ENCODE measurements at regions not wholly inside any gene's neighbourhood (a gene's known extent, or its start where the extent isn't known, plus 50 kb on each side); places are given as distances from the start of the nearest gene placed in this dataset.

GRCh38 chr20:24363031-24363430 is 106.4 kb upstream of the SYNDIG1 start:
- DNase-seq (no peak), ATAC-seq (replicated peaks in 1 of 4) (no peak)
- peaks cover 0 to 3% of the 10 kb centered on the region in 2 donors for H3K27me3 Mint-ChIP-seq
- no peaks in the 10 kb centered on the region for H3K4me1 ChIP-seq (ENCODE audit: control insufficient read depth in 1 of 2, extremely low read depth in 1 of 2, insufficient read depth in 2 of 2, low read length in 2 of 2)
- peaks cover 4% of the 10 kb centered on the region for H3K36me3 Mint-ChIP-seq
- H3K4me3 ChIP-seq (ENCODE audit: control insufficient read depth in 1 of 2, extremely low read depth in 1 of 2, low read length in 1 of 2) = peak overlapping the region in 1 of 2 donors; percentile 30
- no CpG with 5 or more reads among the region's 8 CpGs for WGBS (ENCODE audit: insufficient coverage)
- ChIA-PET POLR2A (interaction anchor here in 1 of 2 donors (0.6 to 0.7 kb wide), 2 partner anchors 216 to 357 kb away, joined by 3 to 7 read pairs; no protein-coding TSS in a partner anchor), CTCF (no interaction called here)
- no peak overlapping the region for H3K4me3 Mint-ChIP-seq
- H3K27ac ChIP-seq (ENCODE audit: low read length) = no peak overlapping the region
- no peak overlapping the region for H3K27ac Mint-ChIP-seq
- H3K9me3 ChIP-seq = no peaks in the 10 kb centered on the region
- peaks cover 0 to 9% of the 10 kb centered on the region in 2 experiments for H3K27me3 ChIP-seq (replicated peaks in 1 of 2; ENCODE audit: control insufficient read depth in 2 of 2, extremely low read depth in 1 of 2, insufficient read depth in 2 of 2, low read length in 1 of 2)
- peaks cover 0 to 11% (median 0%) of the 10 kb centered on the region in 3 donors for H3K4me1 Mint-ChIP-seq
- H3K9me3 Mint-ChIP-seq = peaks cover 3 to 5% (median 5%) of the 10 kb centered on the region in 3 donors
- H3K36me3 ChIP-seq (ENCODE audit: control insufficient read depth in 2 of 2, extremely low read depth in 1 of 2, insufficient read depth in 1 of 2, low read length in 1 of 2) = no peaks in the 10 kb centered on the region

- Histone ChIP-seq H3K4me3 (ENCODE audit: control insufficient read depth in 1 of 2, extremely low read depth in 1 of 2, low read length in 1 of 2) (no peak overlapping the region), H3K27me3 (replicated peaks in 1 of 2; ENCODE audit: control insufficient read depth in 2 of 2, extremely low read depth in 1 of 2, insufficient read depth in 2 of 2, low read length in 1 of 2) (peaks cover 0 to 11% of the 10 kb centered on the region in 2 experiments), H3K36me3 (ENCODE audit: control insufficient read depth in 2 of 2, extremely low read depth in 1 of 2, insufficient read depth in 1 of 2, low read length in 1 of 2) (no peaks in the 10 kb centered on the region), H3K4me1 (ENCODE audit: control insufficient read depth in 1 of 2, extremely low read depth in 1 of 2, insufficient read depth in 2 of 2, low read length in 2 of 2) (no peaks in the 10 kb centered on the region), H3K27ac (ENCODE audit: low read length) (no peak overlapping the region), H3K9me3 (no peaks in the 10 kb centered on the region)
- DNase-seq (no peak), ATAC-seq (replicated peaks in 1 of 4) (no peak)
- Mint-ChIP-seq H3K27me3 (peaks cover 3 to 5% of the 10 kb centered on the region in 2 donors), H3K36me3 (peaks cover 4% of the 10 kb centered on the region), H3K27ac (no peak overlapping the region), H3K4me3 (no peak overlapping the region), H3K4me1 (peaks cover 0 to 11% (median 0%) of the 10 kb centered on the region in 3 donors), H3K9me3 (peaks cover 3 to 5% (median 5%) of the 10 kb centered on the region in 3 donors)
- POLR2A ChIA-PET = no interaction called here
- CTCF ChIA-PET = no interaction called here
Measured at GRCh38 chr20:24362080-24362479, 107.3 kb upstream of the SYNDIG1 start.

- H3K27ac Mint-ChIP-seq = no peak overlapping the region
- CTCF ChIA-PET = interaction anchor here in 1 of 2 donors (0.6 kb wide), 1 partner anchor 8 kb away, joined by 4 read pairs; no protein-coding TSS in a partner anchor
- H3K9me3 Mint-ChIP-seq = peaks cover 3 to 5% (median 5%) of the 10 kb centered on the region in 3 donors
- WGBS (ENCODE audit: insufficient coverage) = no CpG with 5 or more reads among the region's 2 CpGs
- H3K4me3 Mint-ChIP-seq = no peak overlapping the region
- H3K4me1 ChIP-seq (ENCODE audit: control insufficient read depth in 1 of 2, extremely low read depth in 1 of 2, insufficient read depth in 2 of 2, low read length in 2 of 2) = no peaks in the 10 kb centered on the region
- H3K4me3 ChIP-seq (ENCODE audit: control insufficient read depth in 1 of 2, extremely low read depth in 1 of 2, low read length in 1 of 2) = no peak overlapping the region
- H3K36me3 ChIP-seq (ENCODE audit: control insufficient read depth in 2 of 2, extremely low read depth in 1 of 2, insufficient read depth in 1 of 2, low read length in 1 of 2) = no peaks in the 10 kb centered on the region
- peaks cover 3 to 5% of the 10 kb centered on the region in 2 donors for H3K27me3 Mint-ChIP-seq
- no peaks in the 10 kb centered on the region for H3K9me3 ChIP-seq
- peaks cover 0 to 11% (median 0%) of the 10 kb centered on the region in 3 donors for H3K4me1 Mint-ChIP-seq
- POLR2A ChIA-PET = no interaction called here
- no peak overlapping the region for H3K27ac ChIP-seq (ENCODE audit: low read length)
- H3K36me3 Mint-ChIP-seq = peaks cover 4% of the 10 kb centered on the region
- ATAC-seq (replicated peaks in 1 of 4) (no peak), DNase-seq (no peak)
- peaks cover 0 to 15% of the 10 kb centered on the region in 2 experiments for H3K27me3 ChIP-seq (replicated peaks in 1 of 2; ENCODE audit: control insufficient read depth in 2 of 2, extremely low read depth in 1 of 2, insufficient read depth in 2 of 2, low read length in 1 of 2)
Measured at GRCh38 chr20:24361541-24361940, 107.9 kb upstream of the SYNDIG1 start.

GRCh38 chr20:24360531-24360930 is 108.9 kb upstream of the SYNDIG1 start:
- Histone ChIP-seq H3K27me3 (replicated peaks in 1 of 2; ENCODE audit: control insufficient read depth in 2 of 2, extremely low read depth in 1 of 2, insufficient read depth in 2 of 2, low read length in 1 of 2) (peaks cover 0 to 15% of the 10 kb centered on the region in 2 experiments), H3K4me3 (ENCODE audit: control insufficient read depth in 1 of 2, extremely low read depth in 1 of 2, low read length in 1 of 2) (no peak overlapping the region), H3K36me3 (ENCODE audit: control insufficient read depth in 2 of 2, extremely low read depth in 1 of 2, insufficient read depth in 1 of 2, low read length in 1 of 2) (no peaks in the 10 kb centered on the region), H3K4me1 (ENCODE audit: control insufficient read depth in 1 of 2, extremely low read depth in 1 of 2, insufficient read depth in 2 of 2, low read length in 2 of 2) (no peaks in the 10 kb centered on the region), H3K27ac (ENCODE audit: low read length) (no peak overlapping the region), H3K9me3 (no peaks in the 10 kb centered on the region)
- H3K4me3 Mint-ChIP-seq = no peak overlapping the region
- H3K27me3 Mint-ChIP-seq = peaks cover 3 to 5% of the 10 kb centered on the region in 2 donors
- peaks cover 4% of the 10 kb centered on the region for H3K36me3 Mint-ChIP-seq
- H3K27ac Mint-ChIP-seq = no peak overlapping the region
- no peak for DNase-seq
- 100% methylated on average over 2 of the region's 3 CpGs for WGBS (ENCODE audit: insufficient coverage)
- POLR2A ChIA-PET = interaction anchor here in 1 of 2 donors (0.7 kb wide), 1 partner anchor 75 kb away, joined by 14 read pairs; no protein-coding TSS in a partner anchor
- peaks cover 3 to 5% (median 5%) of the 10 kb centered on the region in 3 donors for H3K9me3 Mint-ChIP-seq
- CTCF ChIA-PET = no interaction called here
- H3K4me1 Mint-ChIP-seq = peaks cover 0 to 11% (median 0%) of the 10 kb centered on the region in 3 donors
- ATAC-seq (replicated peaks in 1 of 4) = no peak

GRCh38 chr20:24359321-24360027 is 110.0 kb upstream of the SYNDIG1 start:
- ATAC-seq (replicated peaks in 1 of 4) = no peak
- no peaks in the 10 kb centered on the region for H3K4me1 ChIP-seq (ENCODE audit: control insufficient read depth in 1 of 2, extremely low read depth in 1 of 2, insufficient read depth in 2 of 2, low read length in 2 of 2)
- no peak overlapping the region for H3K27ac ChIP-seq (ENCODE audit: low read length)
- no peaks in the 10 kb centered on the region for H3K9me3 ChIP-seq
- H3K4me1 Mint-ChIP-seq = peaks cover 0 to 11% (median 0%) of the 10 kb centered on the region in 3 donors
- no peak overlapping the region for H3K4me3 Mint-ChIP-seq
- peaks cover 4% of the 10 kb centered on the region for H3K36me3 Mint-ChIP-seq
- peaks cover 3 to 5% (median 5%) of the 10 kb centered on the region in 3 donors for H3K9me3 Mint-ChIP-seq
- H3K27ac Mint-ChIP-seq = no peak overlapping the region
- ChIA-PET POLR2A (no interaction called here), CTCF (no interaction called here)
- peaks cover 0 to 15% of the 10 kb centered on the region in 2 experiments for H3K27me3 ChIP-seq (replicated peaks in 1 of 2; ENCODE audit: control insufficient read depth in 2 of 2, extremely low read depth in 1 of 2, insufficient read depth in 2 of 2, low read length in 1 of 2)
- H3K36me3 ChIP-seq (ENCODE audit: control insufficient read depth in 2 of 2, extremely low read depth in 1 of 2, insufficient read depth in 1 of 2, low read length in 1 of 2) = no peaks in the 10 kb centered on the region
- WGBS (ENCODE audit: insufficient coverage) = 84% methylated on average over 7 of the region's 8 CpGs
- peaks cover 3 to 5% of the 10 kb centered on the region in 2 donors for H3K27me3 Mint-ChIP-seq
- no peak overlapping the region for H3K4me3 ChIP-seq (ENCODE audit: control insufficient read depth in 1 of 2, extremely low read depth in 1 of 2, low read length in 1 of 2)
- no peak for DNase-seq

- no peak overlapping the region for H3K4me3 Mint-ChIP-seq
- ChIA-PET CTCF (no interaction called here), POLR2A (no interaction called here)
- peaks cover 0 to 15% of the 10 kb centered on the region in 2 experiments for H3K27me3 ChIP-seq (replicated peaks in 1 of 2; ENCODE audit: control insufficient read depth in 2 of 2, extremely low read depth in 1 of 2, insufficient read depth in 2 of 2, low read length in 1 of 2)
- peaks cover 4% of the 10 kb centered on the region for H3K36me3 Mint-ChIP-seq
- H3K9me3 ChIP-seq = no peaks in the 10 kb centered on the region
- H3K36me3 ChIP-seq (ENCODE audit: control insufficient read depth in 2 of 2, extremely low read depth in 1 of 2, insufficient read depth in 1 of 2, low read length in 1 of 2) = no peaks in the 10 kb centered on the region
- DNase-seq = no peak
- H3K27ac Mint-ChIP-seq = no peak overlapping the region
- H3K4me1 Mint-ChIP-seq = peaks cover 0 to 7% (median 0%) of the 10 kb centered on the region in 3 donors
- 60% methylated on average over 1 of the region's 3 CpGs for WGBS (ENCODE audit: insufficient coverage)
- H3K9me3 Mint-ChIP-seq = peaks cover 3 to 5% (median 5%) of the 10 kb centered on the region in 3 donors
- ATAC-seq (replicated peaks in 1 of 4) = no peak
- H3K27ac ChIP-seq (ENCODE audit: low read length) = no peak overlapping the region
- no peaks in the 10 kb centered on the region for H3K4me1 ChIP-seq (ENCODE audit: control insufficient read depth in 1 of 2, extremely low read depth in 1 of 2, insufficient read depth in 2 of 2, low read length in 2 of 2)
- H3K27me3 Mint-ChIP-seq = peaks cover 3 to 5% of the 10 kb centered on the region in 2 donors
- H3K4me3 ChIP-seq (ENCODE audit: control insufficient read depth in 1 of 2, extremely low read depth in 1 of 2, low read length in 1 of 2) = no peak overlapping the region
Measured at GRCh38 chr20:24357931-24358330, 111.5 kb upstream of the SYNDIG1 start.
